NCI-H1436 treated with DMSO at 0.1 percent for 48 hours (cell line): ENCODE measurements at regions not wholly inside any gene's neighbourhood (a gene's known extent, or its start where the extent isn't known, plus 50 kb on each side); places are given as distances from the start of the nearest gene placed in this dataset.

Experiments used
- DNase-seq: peaks from one replicate; lab custom pipeline; 2025; lab: John Stamatoyannopoulos, UW

DNA sequence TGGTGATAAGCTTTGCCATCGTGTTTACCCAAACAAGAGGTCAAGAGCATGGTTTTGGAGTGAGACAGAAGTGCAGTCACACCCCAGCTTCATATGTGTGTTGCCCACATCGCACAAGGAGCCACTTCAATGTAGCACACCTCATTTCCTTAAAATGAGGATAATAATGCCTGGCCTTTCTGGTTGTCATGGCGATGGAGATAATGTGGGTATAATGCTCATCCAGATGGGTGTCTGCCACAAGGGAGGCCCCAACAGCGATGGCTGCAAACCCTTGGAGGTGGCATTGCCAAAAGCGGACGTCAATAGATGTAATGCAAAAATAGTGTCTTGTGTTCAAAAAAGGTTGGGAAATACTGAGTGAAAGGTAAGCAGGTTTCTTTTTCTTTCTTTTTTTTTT, 83.1 kb upstream of the AJAP1 start:
- peak; percentile 20 for DNase-seq

DNA sequence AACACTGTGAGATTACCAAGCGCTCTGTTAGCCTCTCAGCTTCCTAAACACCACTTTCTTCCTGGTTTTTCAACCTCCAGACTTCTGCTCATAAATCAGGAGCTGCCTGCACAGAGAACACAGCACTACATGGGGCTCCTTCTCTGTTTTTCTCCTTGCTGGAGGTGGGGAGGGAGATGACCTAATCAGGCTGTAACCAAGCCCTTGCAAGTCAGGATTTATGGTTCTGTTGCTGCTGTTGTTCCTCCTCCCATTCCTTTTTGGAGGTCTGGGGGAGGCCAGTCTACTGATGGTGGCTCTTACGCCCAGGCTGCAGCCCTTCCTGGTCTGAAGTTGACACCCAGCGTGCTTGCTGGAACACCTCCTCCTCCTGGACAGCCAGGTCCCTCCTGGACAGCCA, 80.9 kb upstream of the AJAP1 start:
- no peak for DNase-seq

DNA sequence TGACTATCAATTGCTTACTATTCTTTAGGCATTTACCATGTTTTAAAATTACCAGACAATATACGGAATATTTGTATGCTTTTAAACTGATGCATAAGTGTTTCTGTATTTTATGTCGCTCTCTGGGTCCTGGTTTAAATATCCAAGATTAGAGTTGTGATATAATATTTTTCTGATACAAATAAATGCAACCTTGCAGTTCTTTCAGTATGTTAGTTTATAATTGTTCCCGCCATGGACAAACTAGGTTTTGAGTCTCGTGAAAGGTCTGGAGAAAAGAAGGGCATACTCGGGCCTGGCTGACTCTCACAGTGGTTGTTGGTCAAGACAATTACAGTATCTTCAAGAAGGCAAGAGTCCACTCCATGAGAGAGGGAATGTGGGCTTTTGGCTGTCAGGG, 72.6 kb upstream of the AJAP1 start:
- no peak for DNase-seq

DNA sequence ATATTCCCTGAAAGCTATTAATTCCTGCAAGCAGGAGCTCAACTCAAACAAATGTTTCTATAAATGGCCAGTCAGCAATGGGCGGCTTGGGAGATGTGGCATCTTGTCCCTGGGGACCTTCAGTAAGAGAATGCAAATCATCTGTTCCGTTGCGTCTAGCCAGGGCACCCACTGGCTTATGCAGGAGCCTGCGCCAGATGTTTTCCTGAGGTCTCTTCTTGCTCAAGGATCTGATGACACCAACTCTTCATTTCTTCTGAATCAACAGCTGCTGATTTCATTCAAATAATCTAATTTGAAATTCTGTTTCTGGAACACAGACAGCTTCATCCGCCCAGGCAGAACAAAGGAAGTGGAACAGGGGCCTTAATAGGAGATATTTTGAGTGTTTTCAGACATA, 70.0 kb upstream of the AJAP1 start:
- DNase-seq, result no peak

DNA sequence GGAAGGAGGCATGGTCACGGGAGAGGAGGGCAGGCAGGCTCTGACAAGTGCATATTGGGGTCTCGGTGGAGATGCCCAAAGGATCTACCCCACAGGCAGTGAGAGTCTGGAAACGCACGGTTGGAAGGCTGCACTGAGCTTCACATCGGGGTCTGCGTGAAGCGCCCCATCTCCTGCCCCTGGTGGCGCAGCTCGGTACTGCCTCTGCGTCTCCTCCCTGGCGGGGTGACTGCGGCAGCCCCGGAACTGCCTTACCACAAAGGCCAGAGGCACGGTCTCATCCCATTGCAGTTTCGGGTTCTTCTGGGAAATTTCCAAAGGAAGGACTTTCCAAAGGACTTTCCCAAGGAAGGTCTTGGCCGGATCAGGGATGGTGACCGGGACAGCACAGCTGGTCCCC, 69.2 kb upstream of the AJAP1 start:
- DNase-seq, result no peak

DNA sequence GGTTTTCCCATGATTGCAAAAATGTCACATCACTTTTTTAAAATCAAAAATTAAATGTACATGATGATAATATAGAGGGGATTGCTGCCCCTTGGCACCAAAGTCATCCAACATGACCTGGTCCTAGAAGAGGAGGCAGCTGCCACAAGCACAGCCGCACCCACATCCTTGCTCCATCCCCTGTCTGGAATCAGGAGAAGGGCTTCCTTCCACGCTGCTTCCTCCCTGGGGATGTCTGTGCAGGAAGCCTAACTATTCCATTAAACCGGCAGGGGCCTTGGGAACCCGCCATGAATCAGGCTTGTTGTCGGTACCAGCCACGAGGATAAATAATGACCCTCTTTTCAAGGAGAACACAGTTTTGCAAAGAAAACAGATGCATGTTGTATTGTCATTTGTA, 68.7 kb upstream of the AJAP1 start:
- DNase-seq, result no peak

DNA sequence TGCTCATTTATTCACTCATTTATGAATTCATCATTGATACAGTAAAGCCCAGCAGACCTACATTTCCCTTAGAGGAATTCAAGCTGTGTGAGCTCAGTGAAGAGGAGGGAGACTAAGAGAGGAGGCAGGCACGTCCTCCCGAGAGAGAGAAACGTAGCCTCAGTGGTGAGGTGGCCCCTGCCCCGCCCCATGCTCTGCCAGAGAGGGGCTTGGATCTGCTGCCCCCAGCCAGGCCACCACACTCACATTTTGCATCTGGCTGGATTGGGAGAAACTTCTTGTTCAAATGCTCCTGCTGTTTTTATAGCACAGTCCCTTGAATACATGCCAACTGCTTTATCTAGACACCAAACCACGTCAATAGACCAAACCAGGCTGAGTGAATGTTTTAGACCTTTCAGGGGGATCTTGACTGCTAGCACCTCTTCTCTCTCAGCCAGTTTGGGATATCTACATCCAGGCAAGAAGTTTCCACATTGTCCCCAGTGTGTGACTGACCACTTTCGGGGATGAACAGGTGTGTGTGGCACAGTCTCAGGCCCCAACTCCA, 67.7 kb upstream of the AJAP1 start:
- DNase-seq, result no peak

DNA sequence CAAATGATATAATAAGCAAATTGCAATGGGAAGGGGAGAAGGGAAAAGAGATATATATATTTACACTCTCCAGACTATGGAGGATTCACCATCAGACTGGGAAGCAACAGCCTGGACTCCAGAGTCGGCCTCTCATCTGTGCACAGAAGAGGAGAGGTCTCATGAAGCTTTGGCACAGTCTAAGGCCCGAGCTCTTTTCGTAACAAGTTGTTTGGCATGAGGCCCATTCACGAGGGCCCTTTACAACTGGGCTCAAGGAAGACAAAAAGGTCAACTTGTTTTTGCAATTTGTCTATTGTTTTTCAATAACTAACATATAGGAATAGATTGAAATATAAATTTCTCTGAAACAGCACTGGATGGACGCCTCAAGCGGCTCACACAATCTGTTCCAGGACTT, 66.7 kb upstream of the AJAP1 start:
- no peak for DNase-seq

DNA sequence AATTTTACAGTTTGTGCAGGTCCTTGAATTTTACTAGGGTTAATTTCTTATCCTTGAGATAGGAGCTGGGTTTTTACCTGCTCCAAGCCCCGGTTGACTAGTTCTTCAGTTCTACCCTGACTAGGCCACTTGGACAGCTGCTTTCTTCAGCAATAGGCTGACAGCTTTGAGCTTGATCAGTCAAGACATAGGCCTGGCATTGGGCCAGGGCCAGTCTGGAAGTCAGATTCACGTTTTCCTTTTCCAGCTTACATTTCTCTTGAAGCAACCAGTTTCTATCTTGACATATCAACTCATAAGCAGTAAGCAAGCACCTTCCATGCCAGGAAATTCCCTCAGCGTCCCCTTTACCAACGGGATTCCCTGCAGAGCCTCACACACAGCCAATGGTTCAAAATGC, 63.7 kb upstream of the AJAP1 start:
- no peak for DNase-seq

DNA sequence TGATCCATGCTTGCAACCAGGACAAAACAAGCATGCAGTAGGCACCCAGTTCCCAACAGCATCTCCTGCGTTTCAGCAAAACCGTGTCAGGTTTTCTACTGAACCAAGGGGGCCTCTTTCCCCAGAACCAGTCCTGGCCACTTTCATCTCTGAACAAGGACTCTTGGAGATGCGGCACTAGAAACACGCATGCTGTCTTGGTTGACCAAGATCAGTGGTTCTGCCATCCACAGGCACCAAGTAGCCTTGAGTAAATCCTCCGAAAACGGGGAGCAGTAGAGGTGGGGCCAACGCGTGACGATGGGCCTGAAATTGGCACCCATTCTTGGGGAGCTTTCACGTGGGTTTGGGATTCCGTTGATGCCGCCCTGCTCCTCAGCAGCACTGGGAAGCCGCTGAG, 62.5 kb upstream of the AJAP1 start:
- DNase-seq, result no peak

DNA sequence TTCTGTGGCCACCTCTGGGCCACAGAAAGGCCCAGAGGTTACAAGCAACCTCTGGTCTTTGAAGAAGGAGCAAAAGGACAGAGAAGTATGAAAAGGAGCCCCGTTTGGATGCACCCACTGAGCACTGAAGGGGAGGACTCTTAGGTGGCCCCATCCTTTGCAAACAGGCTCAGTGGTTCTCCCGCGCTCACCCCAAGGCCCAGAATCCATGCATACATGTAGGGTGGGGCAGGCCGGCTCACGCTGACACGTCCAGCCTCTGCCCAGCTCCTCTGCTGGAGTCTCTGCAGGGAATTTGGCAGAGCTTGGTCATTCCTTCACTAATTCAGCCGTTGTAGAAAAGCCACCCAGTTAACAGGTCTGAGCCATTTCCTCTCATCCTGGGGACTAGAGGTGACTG, 61.3 kb upstream of the AJAP1 start:
- no peak for DNase-seq

DNA sequence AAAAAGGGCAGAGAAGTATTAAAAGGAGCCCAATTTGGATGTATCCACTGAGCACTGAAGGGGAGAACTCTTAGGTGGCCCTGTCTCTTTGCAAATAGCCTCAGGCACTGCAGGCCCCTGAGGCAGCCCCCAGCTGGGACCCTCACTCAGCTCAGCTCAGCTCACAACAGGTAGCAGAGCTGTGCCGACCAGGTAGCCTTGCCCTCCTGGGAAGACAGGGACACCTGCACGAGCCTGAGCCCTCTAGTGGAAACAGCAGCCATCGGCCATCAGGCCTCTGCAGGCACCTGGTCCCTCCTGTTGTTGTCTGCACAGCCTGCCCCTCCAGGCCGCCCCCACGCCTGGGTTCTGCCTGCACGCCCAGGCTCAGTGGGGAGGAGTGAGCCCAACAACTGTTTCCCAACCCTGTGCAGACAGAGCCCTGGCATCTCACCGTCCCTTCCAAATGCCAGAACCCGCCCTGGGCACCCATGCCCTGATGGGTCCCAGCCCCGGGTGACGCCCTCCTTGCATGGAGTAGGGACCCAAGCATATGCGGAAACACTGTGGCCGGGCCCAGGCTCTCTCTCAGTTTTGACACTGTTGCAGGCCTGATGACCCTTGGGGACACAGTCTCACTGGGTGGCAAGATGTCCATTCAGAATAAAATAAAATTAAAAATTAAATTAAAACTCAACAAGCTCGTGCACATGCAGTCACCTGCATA, 60.0 kb upstream of the AJAP1 start:
- DNase-seq, result no peak

DNA sequence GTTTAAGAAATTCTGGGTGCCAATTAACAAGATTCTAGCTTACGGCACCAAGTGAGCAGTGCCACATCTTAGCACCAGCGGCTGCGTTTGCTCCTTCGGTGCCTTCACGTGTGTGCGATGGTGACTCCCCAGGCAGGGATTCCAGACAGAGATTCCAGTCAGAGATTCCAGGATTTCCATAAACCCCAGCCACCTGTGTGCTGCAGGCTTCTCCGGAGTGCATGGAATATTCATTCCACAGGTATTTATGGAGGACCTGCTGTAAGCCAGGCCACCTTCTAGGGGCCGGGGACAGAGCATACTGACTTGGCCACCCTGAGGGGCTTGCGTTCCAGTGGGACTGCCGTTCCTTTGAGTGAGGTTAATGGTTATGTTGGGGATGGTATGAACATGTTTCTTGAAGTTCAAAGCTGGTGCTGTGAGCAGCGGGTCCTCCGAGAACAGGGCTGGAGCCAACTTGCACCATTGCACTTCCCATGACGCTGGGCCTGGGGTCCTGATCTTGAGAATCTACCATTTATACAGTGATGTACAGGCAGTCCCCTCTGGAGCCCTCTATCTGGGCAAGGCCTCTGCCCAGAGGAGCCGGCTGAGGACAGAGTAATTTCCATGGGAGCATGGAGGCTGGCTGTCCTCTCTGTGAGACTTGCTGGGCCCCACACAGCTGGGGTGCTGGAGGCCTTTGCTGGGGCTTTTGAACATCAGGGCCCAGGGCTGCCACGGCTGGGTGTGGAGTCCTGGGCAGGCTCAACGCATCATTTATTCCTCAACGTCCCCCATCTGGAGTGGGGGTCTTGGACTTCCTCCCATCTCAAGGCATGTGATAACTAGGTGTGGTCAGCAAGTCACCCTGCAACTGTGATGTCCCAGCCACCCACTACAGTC, 58.8 kb upstream of the AJAP1 start:
- DNase-seq, result no peak

DNA sequence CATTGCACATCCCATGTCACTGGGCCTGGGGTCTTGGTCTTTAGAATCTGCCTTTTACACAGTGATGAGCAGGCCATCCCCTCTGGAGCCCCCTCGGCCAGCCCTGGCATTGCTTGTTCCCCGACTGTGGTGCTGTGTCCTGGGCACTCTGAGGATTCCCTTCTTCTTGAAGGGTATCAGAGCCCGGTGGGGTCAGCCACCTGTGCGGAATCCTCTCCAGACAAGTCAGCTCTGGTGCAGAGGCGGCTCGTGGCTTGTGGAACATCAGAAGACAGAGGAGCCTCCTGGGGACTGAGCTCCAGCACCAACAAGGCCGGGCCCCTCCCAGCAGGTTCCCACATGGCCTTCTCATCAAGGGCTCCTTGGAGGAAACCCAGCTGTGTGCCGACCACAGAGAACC, 57.9 kb upstream of the AJAP1 start:
- no peak for DNase-seq

DNA sequence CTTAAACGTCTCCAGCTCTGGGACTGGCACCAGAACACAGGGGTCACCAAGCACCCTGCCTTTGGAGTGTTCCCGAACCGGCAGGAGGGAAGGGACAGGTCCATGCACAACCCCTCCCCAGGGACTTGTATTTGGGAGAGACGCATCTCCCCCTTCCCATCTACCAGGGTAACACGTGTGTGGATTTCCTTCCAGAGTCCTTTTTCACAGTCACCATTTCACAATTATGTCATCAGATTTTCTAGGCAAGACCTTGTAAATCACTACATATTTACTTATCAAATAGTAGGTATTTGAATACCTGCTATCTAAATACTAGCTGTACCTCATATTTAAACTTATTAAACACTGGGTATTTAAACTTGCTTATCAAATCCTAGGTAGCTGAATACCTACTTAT, 57.4 kb upstream of the AJAP1 start:
- DNase-seq, result no peak

DNA sequence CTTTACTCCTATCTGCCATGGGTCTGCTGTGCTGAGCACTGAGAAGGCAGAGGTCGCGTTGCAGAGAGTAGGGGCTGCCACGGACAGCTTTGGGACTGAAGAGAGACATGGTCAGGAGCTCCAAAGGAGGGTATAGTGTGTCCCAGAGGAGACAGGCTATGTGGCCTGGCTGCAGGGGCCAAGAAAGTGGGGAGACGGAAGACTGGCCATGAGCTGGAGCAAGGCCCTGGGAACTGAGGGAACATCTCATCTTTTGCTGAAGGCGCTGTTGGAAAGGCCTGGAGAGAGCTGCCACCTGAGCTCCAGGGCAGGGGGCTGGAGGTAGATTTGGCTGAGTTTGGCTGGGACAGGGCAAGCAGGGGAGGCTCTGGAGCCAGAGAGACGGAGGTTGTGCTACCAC, 55.8 kb upstream of the AJAP1 start:
- no peak for DNase-seq

DNA sequence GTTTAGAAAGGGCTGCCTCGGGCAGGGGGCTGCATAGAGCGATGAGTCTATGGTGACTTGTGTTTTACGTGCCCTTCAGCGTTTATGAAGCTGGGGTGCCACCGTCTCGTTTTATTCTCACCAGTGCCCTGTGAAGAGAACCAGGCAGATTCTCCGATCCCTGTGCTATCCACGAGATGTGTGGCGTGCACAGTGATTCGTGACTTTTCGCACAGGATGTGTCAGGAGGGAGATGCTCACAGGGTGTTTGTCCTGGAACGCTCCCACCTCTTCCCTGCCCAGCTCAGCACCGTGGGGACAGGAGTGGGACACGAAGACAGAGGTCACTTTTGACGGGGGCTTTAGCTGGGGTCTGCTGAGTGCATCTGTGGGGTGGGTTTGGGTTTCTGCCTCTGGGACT, 54.9 kb upstream of the AJAP1 start:
- no peak for DNase-seq

DNA sequence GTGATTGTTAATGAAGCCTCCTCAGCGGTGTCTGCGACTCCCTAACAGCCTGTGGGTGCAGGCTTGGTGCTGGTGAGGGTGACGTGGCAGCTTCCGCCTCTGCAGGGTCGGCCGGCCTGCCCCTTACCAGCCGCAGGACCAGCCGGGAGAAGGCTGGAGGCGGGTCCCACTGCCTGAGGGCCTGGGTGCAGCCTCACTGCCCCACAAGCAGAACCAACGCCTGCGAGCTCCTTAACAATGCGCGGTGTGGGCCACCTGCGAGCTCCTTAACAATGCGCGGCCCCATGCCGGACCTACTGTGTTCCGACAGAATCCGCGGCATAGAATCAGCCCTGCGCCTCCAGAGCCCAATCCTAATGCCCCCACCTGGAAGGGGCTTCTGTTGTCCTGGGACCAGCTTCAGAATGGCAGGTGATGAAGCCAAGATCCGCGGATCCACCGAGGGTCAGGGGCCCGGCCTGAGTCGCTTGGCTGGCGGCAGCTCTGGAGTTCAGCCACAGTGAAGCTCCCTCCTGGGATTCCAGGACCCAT, 54.4 kb upstream of the AJAP1 start:
- no peak for DNase-seq

DNA sequence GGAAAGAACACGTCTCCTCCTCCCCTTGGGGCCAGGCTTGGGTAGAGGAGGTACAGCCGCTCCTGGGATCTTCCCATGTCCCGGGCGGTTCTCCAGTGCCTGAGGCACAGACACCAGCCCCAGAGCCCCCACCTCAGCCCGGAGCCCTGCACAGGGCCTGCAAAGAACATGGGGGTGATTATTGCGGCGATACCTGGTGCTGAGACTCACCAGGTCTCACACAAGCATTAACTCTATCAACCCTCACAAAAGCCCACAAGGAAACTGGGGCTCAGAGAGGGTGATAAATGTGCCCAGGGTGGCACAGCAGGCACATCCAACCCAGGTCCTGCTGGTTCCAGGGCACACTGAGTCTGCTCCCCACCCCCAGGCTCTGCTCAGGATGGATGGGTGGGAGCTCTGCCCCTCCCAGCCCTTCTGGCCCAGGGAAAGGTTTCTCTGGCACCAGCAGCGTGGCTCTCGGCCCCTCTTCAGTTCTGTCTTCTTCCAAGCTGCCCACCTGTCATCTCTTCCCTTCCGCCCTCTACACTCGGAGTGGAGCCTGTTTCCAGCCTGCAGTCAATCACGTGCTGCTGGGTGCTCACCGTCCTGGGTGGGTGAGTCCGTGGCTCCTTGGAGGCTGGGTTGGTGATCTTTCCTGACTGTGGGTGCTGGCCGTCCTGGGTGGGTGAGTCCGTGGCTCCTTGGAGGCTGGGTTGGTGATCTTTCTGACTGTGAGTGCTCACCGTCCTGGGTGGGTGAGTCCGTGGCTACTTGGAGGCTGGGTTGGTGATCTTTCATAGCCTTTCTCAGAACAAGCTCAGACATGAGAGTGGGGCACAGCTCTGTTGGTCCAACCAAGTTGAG, 53.6 kb upstream of the AJAP1 start:
- no peak for DNase-seq

DNA sequence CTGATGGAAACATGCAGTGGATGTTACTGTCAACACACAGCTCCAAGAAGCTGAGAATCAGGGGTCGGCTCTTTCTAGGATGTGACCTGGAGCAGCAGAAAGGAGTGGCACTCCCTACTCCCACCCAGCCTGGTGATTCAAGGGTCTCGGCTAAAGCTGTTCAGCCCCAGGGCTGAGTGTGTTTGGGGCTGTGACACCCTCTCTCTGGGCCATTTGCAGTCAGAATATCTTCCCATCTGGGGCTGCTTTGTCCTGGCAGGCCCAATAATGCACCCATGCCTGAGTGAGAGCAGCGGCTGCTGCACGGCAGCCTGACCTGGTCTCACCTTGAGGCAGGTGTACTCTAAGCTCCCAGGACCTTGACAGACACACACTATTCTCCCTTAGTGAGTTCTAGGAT, 52.5 kb upstream of the AJAP1 start:
- DNase-seq, result no peak

DNA sequence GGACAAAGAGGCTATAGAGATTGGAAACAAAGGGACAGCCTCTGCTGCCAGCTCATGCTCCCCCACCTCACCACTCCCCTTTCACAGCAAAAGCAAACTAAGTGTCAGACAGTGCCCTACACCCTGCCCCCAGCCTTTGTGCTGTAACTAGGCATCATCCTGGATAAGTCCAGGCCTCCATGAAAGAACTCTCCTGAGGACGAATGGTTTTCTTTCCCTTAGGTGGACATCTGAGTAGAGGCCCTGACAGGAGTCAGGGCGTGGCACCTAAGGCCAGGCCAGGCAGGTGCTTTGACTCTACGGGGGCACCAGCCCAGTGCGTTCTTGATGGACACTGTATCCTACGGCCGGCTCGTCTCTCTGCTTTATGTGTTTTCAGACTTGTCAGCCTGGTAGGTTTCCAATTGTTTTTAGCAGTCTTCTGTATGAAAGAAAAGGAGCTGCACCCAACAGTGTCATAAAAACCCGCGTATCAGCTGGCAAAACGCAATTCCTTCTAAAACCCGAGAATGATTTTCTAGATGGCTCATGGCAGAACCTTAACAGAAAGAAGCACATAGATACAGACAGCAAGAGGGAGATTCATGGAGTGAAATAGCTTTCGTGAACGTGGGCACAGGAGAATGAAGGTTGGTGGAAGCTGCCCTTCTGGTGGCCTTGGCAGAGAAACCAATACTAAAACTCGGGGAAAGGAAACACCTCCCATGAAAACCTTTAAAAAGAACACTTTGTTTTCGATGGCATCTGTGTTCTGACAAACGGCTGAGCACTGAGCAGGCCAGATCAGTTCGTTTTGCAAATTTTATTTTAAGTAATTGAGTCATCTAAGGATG, 51.7 kb upstream of the AJAP1 start:
- DNase-seq, result no peak
